Fibroblast of lung (primary cell): ENCODE measurements at regions not wholly inside any gene's neighbourhood (a gene's known extent, or its start where the extent isn't known, plus 50 kb on each side); places are given as distances from the start of the nearest gene placed in this dataset.

Experiments used
- DNase-seq, 2 donors: peaks; one replicate each; pipeline versions ENCODE4 v3.0.0 to v3.0.0-alpha.2; 2010; ENCODE audit warnings: low read depth in 2 of 2
- H2AFZ ChIP-seq: 2 replicates; pipeline ENCODE4 v1.5.1; 2012; ENCODE audit warnings: low read length, control low read depth, inconsistent platforms
- H3K27ac ChIP-seq: 2 replicates; pipeline ENCODE4 v1.5.1; 2011; ENCODE audit warnings: low read length, control low read depth; ENCODE audit not compliant: insufficient read depth
- H3K27me3 ChIP-seq: 2 replicates; pipeline ENCODE4 v1.5.1; 2011; ENCODE audit warnings: mild to moderate bottlenecking, low read length; ENCODE audit not compliant: control insufficient read depth, insufficient read depth
- H3K36me3 ChIP-seq: 2 replicates; pipeline ENCODE4 v1.5.1; 2011; ENCODE audit warnings: low read length; ENCODE audit not compliant: control insufficient read depth, insufficient read depth
- H3K4me1 ChIP-seq: 2 replicates; pipeline ENCODE4 v1.5.1; 2011; ENCODE audit warnings: low read length; ENCODE audit not compliant: control insufficient read depth, insufficient read depth; ENCODE audit errors: extremely low read depth
- H3K4me2 ChIP-seq: 2 replicates; pipeline ENCODE4 v1.5.1; 2011; ENCODE audit warnings: low read length, control low read depth; ENCODE audit not compliant: insufficient read depth; ENCODE audit errors: extremely low read depth
- H3K4me3 ChIP-seq, 4 experiments: fragments of 200-600 bp in 1 of 4; sonication (generic) in 1 of 4; replicated peaks in 1 of 4; 2 replicates each; pipeline ENCODE4 v1.5.1; 2011 to 2016; ENCODE audit warnings: low read length in 4 of 4, low read depth in 3 of 4, mild to moderate bottlenecking in 3 of 4, control low read depth in 2 of 4, inconsistent platforms in 1 of 4, mixed read lengths in 1 of 4; ENCODE audit not compliant: insufficient read depth in 1 of 4; ENCODE audit errors: control extremely low read depth in 1 of 4
- H3K79me2 ChIP-seq: 2 replicates; pipeline ENCODE4 v1.5.1; 2012; ENCODE audit warnings: mild to moderate bottlenecking, low read length, inconsistent platforms; ENCODE audit not compliant: control insufficient read depth, insufficient read depth
- H3K9ac ChIP-seq: 2 replicates; pipeline ENCODE4 v1.5.1; 2011; ENCODE audit warnings: mild to moderate bottlenecking, low read length, control low read depth; ENCODE audit not compliant: insufficient read depth
- H3K9me3 ChIP-seq: 2 replicates; pipeline ENCODE4 v1.5.1; 2012; ENCODE audit warnings: low read depth, low read length; ENCODE audit not compliant: control insufficient read depth, insufficient read depth
- H4K20me1 ChIP-seq: 2 replicates; pipeline ENCODE4 v1.5.1; 2011; ENCODE audit warnings: low read length; ENCODE audit not compliant: control insufficient read depth, insufficient read depth; ENCODE audit errors: extremely low read depth
- CTCF ChIP-seq, 2 donors: IDR thresholded peaks in 1 of 2; conservative IDR thresholded peaks in 1 of 2; 1 replicate in 1 of 2; 2 replicates in 1 of 2; pipeline ENCODE4 v1.5.1; 2011 to 2012; ENCODE audit warnings: low read length in 2 of 2, control low read depth in 1 of 2, inconsistent platforms in 1 of 2, low read depth in 1 of 2, mild to moderate bottlenecking in 1 of 2
- EZH2 ChIP-seq: IDR thresholded peaks from 2 replicates; pipeline ENCODE4 v1.5.1; 2012; ENCODE audit warnings: low read length, control low read depth, mild to moderate bottlenecking; ENCODE audit errors: missing control alignments

- H3K9me3 ChIP-seq: no peaks in the 10 kb centered on the region
- no peaks in the 10 kb centered on the region for H3K27me3 ChIP-seq
- no peak overlapping the region for H3K4me3 ChIP-seq
- H3K9ac ChIP-seq: no peak overlapping the region
- no peak overlapping the region for H3K27ac ChIP-seq
- H3K4me2 ChIP-seq: no peak overlapping the region
- H2AFZ ChIP-seq: no peak overlapping the region
- peaks cover 6% of the 10 kb centered on the region for H3K4me1 ChIP-seq
- peak; percentile 63 to 69 for DNase-seq
- TF ChIP-seq EZH2 (no peak), CTCF (conservative IDR thresholded peaks at IDR 0.05 in 1 of 2, IDR thresholded peaks at IDR 0.05 in 1 of 2; ENCODE audit: low read depth in 1 of 2, low read length in 2 of 2) (no peak)
- H4K20me1 ChIP-seq: no peaks in the 10 kb centered on the region
- H3K36me3 ChIP-seq: no peaks in the 10 kb centered on the region
- no peaks in the 10 kb centered on the region for H3K79me2 ChIP-seq
Measured at GRCh38 chr11:130553306-130553705, 104.9 kb downstream of the ADAMTS15 start.

DNA sequence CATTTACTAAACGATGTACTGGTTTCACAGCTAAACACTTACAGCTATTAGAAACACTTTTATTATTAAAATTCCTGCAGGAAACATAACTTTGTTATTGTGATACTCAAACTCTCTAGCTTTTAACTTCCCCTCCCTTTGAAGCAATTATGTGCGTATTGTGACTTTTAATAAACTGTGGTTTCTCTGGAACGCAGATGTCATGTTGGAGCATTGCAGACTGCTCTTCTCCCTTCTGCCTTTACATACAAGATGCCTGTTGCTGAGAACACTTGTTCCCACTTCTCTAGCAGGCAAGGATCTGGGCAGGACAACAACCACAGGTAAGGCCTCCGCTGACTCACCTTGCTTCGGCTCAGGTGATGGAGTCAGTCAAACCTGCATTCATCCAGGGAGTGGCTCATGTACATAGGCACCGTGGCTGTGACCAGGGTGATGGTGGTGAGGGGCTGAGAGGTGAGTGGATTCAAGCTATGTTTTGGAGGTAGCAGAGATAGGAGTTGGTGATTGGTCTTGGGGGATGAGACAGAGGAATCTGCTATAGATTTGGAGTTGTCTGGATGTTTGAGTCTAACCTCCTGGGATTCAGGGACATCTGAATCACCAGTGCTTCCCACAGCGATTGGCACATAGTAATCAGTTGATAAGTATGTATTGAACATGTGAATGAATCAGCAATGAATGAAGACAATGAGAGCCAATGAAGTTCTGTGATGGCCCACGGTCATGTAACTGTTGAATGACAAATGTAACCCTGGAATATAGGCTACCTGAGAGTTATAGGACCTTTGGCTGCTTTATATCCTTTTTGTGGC lies 106.0 kb downstream of the ADAMTS15 start:
- Histone ChIP-seq H3K4me2 (no peak overlapping the region), H4K20me1 (no peaks in the 10 kb centered on the region), H3K4me3 (no peak overlapping the region), H2AFZ (no peak overlapping the region), H3K27me3 (no peaks in the 10 kb centered on the region), H3K9ac (no peak overlapping the region), H3K4me1 (peaks cover 6% of the 10 kb centered on the region), H3K36me3 (no peaks in the 10 kb centered on the region), H3K27ac (no peak overlapping the region), H3K9me3 (no peaks in the 10 kb centered on the region), H3K79me2 (no peaks in the 10 kb centered on the region)
- TF ChIP-seq EZH2 (no peak), CTCF (conservative IDR thresholded peaks at IDR 0.05 in 1 of 2, IDR thresholded peaks at IDR 0.05 in 1 of 2; ENCODE audit: low read depth in 1 of 2, low read length in 2 of 2) (no peak)
- DNase-seq: no peak

DNA sequence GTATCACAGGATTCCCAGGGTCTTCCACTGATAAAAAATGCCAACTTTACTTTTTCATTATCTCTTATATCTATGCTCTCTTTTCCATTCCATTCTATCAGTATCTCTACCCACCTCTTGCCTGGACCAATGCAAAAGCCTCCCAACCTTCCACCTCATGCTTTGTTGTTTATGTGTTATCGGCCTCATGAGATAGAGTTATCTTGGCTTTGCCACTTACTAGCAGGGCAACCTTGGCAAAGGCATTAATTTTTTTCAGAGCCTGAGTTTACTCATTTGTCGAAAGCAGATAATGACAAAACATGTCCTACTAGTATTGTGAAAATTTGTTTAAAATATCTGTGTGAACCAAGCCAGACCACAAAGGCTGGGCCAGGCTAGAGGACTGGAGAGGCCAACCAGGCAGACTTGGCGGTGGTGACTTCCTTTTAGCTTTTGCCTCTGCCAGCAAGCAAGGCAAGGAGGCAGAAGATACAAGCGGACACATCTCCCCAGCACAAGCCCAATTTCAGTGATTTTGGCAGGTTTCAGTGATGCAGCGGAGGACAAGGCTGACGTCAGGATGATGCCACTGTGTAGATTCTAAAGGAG lies 106.9 kb downstream of the ADAMTS15 start:
- TF ChIP-seq EZH2 (no peak), CTCF (conservative IDR thresholded peaks at IDR 0.05 in 1 of 2, IDR thresholded peaks at IDR 0.05 in 1 of 2; ENCODE audit: low read depth in 1 of 2, low read length in 2 of 2) (no peak)
- no peak overlapping the region for H2AFZ ChIP-seq

More for the DNA sequence above, 106.9 kb downstream of the ADAMTS15 start:
- no peaks in the 10 kb centered on the region for H3K36me3 ChIP-seq
- H3K27me3 ChIP-seq: no peaks in the 10 kb centered on the region
- no peaks in the 10 kb centered on the region for H3K9me3 ChIP-seq
- no peaks in the 10 kb centered on the region for H3K79me2 ChIP-seq
- peak; percentile 42 for DNase-seq
- H3K27ac ChIP-seq: no peak overlapping the region
- no peaks in the 10 kb centered on the region for H4K20me1 ChIP-seq
- H3K4me3 ChIP-seq: no peak overlapping the region
- H3K4me1 ChIP-seq: peaks cover 6% of the 10 kb centered on the region
- H3K9ac ChIP-seq: no peak overlapping the region
- no peak overlapping the region for H3K4me2 ChIP-seq
